Thyroid gland (tissue), 4 donors: ENCODE measurements at regions not wholly inside any gene's neighbourhood (a gene's known extent, or its start where the extent isn't known, plus 50 kb on each side); places are given as distances from the start of the nearest gene placed in this dataset.

Source experiments
- POLR2A ChIP-seq, 2 donors: fragments of 450-650 bp; IDR thresholded peaks; one replicate each; pipeline ENCODE4 v1.6.1; 2017; ENCODE audit warnings: antibody characterized with exemption in 2 of 2, mild to moderate bottlenecking in 2 of 2, moderate library complexity in 1 of 2
- TF ChIP-seq, protein P1 (sequence below), 6 experiments: fragments of 200-600 bp in 3 of 6; fragments of 450-650 bp in 3 of 6; sonication (generic) in 3 of 6; IDR thresholded peaks; one replicate each; pipeline ENCODE4 v1.5.1; 2016 to 2019; ENCODE audit warnings: antibody characterized with exemption in 6 of 6, mild to moderate bottlenecking in 2 of 6, inconsistent platforms in 1 of 6, moderate library complexity in 1 of 6

- no peak for TF ChIP-seq POLR2A (IDR thresholded peaks at IDR 0.05)
- TF ChIP-seq, protein P1, sequence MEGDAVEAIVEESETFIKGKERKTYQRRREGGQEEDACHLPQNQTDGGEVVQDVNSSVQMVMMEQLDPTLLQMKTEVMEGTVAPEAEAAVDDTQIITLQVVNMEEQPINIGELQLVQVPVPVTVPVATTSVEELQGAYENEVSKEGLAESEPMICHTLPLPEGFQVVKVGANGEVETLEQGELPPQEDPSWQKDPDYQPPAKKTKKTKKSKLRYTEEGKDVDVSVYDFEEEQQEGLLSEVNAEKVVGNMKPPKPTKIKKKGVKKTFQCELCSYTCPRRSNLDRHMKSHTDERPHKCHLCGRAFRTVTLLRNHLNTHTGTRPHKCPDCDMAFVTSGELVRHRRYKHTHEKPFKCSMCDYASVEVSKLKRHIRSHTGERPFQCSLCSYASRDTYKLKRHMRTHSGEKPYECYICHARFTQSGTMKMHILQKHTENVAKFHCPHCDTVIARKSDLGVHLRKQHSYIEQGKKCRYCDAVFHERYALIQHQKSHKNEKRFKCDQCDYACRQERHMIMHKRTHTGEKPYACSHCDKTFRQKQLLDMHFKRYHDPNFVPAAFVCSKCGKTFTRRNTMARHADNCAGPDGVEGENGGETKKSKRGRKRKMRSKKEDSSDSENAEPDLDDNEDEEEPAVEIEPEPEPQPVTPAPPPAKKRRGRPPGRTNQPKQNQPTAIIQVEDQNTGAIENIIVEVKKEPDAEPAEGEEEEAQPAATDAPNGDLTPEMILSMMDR (IDR thresholded peaks at IDR 0.05), result no peak
Measured at GRCh38 chr10:112887968-112888367, 62.1 kb upstream of the TCF7L2 start.
